OCI-M2 (cell line): ENCODE measurements at regions not wholly inside any gene's neighbourhood (a gene's known extent, or its start where the extent isn't known, plus 50 kb on each side); places are given as distances from the start of the nearest gene placed in this dataset.

Source experiments
- DNase-seq: peaks from one replicate; lab custom pipeline; 2025; ENCODE audit not compliant: unreplicated experiment; lab: John Stamatoyannopoulos, UW

DNA sequence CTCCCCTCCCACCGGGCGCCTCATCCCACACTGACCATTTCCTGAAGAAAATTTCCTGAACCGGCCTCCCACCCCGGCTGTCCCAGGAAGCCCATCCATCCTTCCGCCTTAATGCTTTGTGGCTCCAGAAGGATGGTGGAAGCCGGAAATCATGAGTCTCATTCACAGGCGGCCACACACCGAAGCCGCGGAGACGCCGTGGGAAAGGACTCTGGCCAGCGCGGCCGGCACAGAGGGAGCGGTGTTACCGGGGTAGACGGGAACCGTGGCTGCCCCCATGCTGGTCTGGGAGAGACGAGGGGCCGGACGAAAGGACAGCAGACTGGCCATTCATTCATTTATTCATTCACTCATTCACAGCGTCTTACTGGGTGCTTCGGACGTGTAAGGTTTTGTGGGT lies 326.8 kb downstream of the SEC14L1 start:
- no peak for DNase-seq

DNA sequence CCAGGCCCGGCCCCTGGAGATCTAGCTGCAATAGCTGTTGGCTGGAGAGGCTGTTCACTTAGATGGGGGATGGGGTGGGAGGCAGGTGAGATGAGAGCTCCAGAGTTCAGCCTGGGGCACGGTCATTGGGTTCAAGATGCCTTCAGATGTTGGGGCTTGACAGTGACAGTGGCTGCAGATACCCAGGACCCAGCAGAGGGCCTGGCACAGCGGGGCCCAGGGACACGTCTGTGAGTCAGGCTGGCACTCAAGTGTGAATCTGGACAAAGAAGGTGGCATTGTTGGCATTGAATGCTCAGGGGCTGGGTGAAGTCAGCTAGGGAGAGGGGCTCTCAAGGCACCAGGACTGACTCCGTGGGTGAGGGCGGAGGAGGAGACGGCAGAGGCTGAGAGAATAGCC lies 328.1 kb downstream of the SEC14L1 start:
- no peak for DNase-seq

DNA sequence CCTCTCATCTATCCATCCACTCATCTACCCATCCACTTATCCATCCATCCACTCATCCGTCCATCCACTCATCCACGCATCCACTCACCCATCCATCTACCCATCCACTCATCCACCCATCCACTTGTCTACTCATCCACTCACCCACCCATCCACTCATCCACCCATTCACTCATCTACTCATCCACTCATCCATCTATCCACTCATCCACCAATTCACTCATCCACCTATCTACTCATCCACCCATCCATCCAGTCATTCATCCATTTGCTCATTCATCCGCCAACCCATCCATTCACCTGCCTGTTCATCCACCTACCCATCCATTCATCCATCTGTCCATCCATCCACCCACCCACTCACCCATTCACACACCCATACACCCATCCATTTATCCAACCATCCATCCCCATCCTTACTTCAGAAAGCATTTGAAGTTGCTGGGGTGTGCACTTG lies 329.6 kb downstream of the SEC14L1 start:
- DNase-seq, result no peak

DNA sequence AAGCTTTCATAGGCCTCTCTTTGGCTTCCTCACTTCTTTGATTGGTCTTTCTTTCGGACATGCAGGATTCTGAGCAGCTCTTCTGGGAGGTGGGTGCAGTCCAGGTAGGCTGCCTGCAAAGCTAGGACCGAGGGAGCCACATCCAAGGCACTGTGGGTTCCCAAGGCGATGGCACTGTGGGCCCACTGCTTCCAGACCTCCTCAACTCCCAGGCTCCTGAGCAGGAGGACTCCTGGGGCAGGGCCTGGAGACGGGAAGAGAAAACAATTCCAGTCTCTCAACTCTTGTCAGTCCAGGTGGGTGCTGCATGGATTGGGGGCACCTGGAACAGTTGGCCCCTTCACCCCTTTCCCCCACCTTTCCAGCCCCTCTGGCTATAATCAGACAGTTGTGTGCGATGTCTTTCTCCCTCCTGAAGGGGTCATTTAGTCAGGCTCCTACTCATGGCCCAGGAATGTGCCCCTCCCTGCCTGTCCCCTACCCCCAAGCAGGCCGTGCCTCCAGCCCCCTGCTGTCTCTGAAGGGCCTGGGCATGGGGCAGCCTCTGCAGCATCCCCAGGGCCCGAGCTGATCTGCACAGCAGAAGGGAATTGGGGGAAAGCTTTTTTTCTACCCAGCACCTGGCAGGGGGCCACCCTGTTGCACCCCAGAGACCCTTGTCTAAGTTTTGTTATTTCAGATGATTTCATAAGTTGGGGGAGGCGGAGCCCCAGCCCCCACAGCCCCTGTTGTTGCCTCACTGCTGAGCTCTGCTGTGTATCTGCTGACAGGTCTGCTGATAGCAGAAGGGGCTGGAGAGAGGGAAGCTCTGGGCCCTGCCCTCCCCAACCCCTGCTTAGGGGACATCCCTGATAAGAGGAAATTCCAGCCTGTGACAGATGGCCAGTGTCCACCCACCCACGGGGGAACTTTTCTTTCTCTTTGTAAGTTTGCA lies 330.3 kb downstream of the SEC14L1 start:
- DNase-seq, result peak; percentile 18

DNA sequence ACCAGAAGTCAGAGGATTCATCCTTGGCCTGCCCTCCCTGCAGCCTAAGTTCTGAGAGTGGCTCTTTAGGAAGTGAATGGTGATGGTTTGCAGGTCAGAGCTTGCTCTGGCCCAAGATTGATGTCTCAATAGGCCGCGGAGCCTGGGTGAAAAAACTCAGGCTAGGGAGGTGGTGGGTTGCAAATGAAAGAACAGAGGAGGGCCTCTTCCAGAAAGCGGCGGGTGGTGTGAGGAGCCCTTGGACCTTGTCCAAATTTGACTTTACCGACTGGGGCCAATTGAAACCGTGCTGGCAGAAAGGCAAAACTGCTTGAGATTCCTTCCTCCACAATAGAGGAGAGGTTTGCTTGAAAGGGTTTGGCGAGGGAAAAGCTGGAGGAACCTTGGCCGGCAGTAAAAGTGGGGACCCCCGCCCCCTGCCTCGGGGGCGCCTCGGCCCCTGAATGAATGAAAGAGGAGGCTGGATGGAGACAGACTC lies 331.3 kb downstream of the SEC14L1 start:
- no peak for DNase-seq

DNA sequence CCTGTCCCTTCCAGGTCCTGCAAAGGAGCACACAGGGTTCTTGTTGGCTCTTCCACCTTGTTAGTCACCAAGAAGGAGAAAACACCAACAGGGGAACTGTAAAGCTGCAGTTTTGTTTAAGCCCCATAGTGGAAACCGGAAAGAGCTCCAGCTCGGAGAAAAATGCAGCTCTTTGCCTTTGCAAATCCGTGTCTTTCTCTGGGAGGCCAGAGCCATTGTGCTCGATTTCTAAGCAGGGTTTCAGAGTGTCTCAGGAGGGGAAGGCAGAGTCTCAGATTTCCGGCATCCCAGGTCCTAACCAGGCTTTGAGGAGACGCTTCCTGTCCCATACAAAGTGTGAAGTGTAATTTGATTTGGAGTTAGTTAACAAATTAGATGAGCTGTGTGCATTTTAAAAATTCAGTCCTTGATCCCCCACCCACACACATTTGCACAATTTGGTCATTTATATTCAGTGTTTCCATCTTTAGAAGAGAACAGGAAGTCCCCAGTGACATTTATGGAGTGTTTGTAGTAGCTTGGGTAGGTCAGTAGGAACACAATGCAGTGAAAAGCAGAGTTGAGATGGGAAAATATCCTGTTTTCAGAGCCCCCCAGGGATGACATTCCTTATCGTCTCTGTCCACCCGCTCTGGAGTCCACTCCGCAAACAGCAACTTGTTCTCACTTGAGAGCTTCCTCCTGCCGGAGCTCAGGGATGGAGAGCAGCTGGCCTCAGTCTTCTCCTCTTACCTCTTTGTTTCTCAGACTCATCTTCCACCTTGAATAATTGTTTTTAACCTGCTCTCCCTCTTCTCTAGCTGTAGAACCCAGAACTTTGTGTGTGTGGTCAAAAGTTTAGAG lies 331.9 kb downstream of the SEC14L1 start:
- no peak for DNase-seq

DNA sequence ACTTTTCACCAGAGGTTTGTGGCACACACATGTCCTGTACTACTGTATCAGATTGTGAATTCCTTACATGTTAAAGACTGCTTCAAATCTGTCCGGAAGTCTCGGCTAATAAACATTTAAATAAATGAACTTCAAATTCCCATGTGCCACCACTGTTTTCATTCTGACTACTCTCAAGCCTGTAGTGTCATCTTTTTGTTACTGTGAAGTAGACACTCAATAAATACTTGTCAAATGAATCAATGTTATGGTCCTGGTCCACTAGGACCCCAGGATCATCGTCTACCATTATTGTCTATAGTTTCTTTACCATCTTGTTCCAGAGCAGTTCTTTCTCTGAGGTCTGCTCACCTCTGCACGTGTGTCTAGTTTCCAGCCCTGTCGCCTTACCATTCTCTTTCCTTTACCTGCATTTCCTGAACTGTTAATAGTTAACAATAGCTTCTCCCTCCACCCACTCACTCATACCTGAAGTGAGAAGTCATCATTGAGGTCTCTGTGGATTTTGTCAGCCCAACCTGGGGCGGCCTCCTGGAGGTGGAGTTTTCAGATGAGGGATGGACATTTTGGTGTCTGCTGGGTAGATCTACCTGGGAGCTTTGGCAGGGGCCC lies 333.0 kb downstream of the SEC14L1 start:
- no peak for DNase-seq

DNA sequence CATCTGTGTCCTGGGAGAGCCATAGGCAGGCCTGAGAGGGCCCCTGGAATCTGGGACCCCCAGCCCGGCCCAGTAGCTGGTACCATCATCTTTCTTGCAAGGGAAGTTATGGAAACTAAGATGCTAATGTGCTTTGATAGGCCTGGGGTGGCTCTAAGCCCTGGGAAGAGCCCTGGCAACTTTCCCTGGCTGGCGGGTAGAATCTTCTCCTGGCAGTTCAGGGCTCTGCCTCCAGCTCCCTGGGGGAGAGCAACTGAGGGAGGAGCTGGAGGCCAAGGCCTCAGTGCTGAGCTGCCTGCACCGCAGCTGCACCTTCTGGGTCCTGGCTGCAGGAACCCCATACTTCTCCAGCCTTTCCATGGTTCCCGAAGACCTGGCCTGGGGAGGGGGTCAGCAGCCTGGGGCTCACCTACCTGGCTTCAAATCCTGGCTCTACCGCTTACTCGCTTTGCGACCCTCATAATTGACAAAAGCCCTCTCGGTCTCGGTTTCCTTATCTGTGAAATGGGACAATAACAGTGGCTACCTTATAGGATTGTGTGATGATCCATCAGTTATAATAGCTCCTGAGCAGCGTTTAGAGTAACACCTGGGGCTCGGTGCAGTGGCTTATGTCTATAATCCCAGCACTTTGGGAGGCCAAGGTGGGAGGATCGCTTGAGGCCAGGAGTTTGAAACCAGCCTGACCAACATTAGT lies 333.7 kb downstream of the SEC14L1 start:
- no peak for DNase-seq

DNA sequence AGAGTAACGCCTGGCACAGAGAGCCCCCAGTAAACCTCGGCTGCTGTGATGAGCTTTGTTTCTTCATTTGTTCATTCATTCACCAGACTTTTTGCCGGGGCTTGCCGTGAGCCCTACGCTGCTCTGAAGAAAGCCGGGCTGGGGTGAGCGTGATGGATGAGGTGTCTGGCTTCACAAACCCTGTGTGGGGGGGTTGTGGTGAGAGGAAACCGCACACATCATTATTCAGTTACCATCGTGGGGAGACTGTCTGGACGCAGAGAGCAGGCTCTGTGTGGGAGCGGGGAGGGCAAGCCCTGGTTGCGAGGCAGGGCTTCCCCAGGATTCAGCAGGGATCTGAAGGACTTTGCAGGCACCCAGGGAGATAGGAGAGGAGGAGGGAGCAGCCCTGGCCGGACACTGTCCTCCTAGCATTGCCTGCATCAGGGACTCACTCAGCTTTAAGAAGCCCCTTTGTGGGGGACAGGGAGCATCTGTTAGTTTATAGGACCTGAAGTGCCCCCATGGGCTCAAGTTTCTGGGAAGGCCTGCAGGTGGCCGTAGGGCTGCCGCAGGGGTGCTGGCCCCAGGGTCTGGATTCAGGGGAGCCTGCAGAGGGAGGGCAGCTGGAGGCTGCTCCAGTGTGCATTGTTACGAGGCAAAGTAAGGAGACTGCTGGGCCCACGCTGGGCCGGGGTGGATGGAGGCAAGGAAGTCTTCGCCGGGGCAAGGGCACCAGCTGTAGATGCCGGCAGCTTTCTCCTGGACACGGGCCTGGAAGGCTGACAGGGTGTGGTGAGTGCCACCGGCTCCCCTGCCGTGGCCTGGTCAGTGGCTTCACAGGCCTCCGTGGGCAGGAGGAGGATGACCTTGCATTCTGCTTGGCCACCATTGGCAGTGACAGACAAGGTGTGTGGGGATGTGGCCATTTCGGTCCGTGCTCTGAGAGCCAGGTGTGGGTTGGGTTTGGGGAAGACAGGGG lies 334.5 kb downstream of the SEC14L1 start:
- DNase-seq, result no peak

DNA sequence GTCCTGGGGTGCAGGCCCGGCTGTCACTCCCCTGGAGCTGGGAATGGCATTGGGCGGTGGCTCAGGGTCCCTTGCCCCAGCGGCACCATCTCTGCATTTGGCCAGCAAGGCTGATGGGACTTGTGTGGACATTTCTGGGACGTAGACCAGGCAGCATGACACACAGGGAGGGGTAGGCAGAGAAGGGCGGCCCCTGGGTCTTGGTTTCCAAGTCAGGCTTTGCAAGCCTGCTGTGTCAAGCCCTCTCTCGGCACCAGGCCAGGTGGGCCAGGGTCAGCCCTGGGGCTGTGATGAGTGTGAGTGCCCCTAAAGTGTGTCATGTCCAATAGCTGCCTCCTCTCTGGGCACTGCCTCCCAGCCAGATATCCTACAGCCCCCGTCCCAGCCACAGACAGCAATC lies 335.2 kb downstream of the SEC14L1 start:
- no peak for DNase-seq

DNA sequence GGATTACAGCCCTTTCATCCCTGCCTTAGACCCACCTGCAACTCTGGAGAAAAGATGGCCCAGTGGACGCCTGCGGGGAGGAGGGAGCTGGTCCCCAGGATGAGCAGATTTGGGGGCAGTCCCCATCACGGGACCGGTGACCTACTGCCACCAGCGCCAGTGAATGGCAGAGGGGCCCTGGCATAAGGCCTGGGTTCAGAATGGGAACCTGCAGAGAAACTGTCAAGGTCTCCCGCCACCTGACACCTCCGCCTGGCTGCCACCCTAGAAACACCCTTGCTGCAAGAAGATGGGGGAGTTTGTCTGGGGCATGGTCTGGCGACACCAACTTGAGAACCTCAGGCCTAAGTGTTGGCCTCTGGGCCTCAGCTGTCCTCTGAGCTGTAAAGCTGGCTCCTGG lies 335.7 kb downstream of the SEC14L1 start:
- DNase-seq, result no peak

DNA sequence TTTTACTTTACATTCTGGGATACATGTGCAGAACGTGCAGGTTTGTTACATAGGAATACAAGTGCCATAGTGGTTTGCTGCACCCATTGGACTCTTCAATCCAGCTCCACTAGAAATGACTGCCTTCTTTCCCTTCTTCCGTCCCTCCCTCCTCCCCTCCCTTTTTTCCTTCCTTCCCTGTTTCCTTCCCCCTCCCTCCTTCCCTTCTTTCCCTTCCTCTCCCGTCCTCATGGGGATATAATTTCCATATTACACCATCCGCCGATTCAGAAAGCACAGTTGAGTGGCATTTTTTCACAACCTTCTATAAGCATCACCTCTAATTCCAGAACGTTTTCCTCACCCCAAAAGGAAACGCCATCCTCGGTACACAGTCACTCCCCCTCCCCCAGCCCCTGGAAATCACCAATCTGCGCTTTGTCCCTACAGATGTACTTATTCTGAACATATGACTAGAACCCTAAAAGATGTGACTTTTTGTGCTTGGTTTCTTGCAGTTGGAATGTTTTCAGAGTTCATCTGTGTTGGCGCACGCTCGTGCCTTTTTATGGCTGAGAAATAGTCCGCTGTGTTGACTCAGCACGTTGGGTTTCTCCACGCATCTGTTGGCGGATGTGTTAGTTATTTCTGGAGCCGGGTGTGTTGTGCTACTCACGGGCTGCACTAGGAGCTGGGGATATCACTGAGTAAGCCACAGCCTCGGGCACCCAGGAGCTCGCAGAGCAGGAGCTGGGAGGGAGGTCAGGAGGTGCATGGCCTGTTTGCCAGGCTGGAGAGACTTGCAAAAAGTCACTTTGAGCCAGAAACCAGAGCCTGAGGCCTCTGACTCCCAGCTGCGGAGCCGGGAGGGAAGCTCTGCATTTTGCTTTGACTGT lies 336.4 kb downstream of the SEC14L1 start:
- DNase-seq, result no peak

DNA sequence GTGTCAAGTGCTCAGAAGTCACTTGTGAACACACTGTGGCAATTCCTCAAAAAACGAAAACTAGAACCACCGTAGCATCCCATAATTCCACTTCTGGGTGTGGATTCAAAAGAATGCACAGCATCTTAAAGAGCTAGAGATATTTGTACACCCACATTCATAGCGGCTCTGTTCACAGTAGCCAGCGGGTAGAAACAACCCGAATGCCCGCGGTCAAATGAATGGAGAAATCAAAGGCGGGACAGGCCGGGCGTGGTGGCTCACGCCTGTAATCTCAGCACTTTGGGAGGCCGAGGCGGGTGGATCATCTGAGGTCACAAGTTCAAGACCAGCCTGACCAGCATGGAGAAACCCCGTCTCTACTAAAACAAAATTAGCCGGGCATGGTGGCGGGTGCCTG lies 337.5 kb downstream of the SEC14L1 start:
- DNase-seq, result no peak

DNA sequence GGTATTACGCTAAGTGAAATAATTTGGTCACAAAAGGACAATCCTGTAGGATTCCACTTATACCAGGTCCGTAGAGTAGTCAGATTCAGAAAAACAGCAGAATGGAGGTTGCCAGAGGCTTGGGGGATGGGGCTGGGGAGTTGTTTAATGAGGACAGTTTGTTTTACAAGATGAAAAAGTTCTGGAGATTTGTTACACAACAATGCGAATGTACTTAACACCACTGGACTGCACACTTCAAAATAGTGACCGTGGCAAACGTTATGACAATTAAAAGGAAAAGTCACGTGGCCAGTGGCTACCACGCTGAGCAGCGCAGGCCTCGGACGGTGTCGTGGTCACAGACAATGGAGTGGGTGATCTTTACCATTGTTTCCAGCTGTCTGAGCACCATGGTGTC lies 338.1 kb downstream of the SEC14L1 start:
- DNase-seq, result no peak

DNA sequence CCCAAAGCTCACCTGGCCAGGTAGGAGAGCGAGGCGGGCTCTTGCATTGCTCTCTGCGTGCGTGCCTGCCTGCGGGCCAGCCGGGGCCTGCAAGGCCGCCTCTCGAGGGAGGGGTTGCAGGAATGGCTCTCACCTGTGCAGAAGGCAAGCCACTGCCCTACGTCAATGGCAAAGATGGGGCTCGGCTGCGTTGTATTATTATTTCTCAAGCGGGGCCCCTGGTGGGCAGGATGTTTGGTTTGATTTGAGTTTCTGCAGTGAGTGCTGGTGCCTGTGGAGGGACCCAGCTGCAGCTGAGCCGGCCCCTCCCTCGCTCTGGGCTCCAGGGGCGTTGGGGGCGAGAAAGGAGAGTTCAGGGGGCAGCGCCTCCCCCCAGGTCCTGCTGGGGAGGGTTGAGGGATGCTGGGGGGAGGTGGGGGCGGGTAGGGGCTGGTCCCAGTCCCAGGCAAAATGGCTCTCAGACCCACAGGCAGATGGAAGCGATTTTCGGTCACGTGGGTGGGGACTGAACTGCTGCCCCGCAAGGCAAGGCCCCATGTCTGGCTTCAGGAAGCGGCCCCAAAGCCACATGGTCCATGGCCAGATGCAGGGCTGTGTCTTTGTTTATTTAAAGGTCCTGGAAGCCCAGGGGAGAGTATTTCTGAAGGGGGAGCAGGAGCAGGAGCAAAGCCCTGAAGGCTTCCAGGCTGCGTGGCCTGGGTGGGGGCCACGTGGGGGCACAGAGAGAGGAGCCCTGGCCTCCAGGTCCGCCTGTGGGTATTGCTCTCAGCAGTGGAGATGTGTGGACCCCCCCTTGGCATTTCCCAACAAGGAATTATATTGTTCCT lies 338.8 kb downstream of the SEC14L1 start:
- no peak for DNase-seq

DNA sequence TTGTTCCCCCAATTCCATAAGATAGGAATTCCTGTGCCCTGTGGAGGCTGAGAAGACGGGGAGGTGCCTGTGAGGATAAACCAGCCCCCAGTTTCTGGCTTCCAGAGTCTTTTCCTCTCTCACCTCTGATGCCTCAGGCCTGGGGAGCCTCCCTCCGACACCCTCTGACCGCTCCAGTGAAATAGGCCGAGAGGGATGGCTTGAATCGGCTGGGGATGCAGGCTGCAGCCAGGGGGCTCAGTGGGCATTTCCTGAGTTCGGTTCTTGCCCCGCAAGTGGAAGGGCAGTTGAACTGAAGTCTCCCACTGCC lies 339.4 kb downstream of the SEC14L1 start:
- no peak for DNase-seq

DNA sequence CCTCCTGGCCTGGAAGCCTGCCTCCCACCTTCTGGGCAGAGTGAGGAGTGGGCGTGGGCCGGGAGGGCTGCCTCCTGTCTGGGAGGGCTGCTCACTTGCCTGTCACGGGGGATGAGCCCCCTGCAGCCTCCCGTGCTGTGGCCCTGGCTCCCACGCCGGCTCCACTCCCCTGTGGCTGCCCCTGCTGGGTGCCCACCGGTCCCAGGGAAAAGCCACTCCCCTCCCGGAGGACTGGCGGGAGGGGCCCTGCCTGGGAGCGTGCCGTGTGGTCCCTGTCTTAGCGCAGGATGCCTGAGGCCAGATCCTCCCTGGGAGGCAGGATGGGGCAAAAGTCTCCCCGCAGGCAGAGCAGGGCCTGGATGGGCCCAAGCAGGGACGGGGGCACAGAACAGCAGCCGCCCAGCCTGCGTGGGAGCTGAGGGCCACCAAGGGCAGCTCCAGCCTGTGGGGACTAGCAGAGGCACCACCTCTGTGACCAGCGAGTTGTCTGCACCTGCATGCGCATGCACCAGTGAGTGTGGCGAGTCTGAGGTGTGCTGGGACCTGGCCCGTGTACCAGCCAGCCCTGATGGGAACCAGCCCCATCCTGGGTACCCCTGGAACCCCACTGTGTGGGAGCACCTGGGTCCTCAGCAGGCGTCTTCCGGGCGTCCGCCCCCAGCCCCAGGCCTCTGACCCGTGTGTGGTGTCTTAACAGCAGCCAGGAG lies 339.9 kb downstream of the SEC14L1 start:
- DNase-seq, result no peak
